Ascending aorta (tissue), 2 donors: ENCODE measurements at regions not wholly inside any gene's neighbourhood (a gene's known extent, or its start where the extent isn't known, plus 50 kb on each side); places are given as distances from the start of the nearest gene placed in this dataset.
"Not testable (repeated sequence)": the region's sequence is repeated elsewhere in the genome, so short reads cannot be mapped to it uniquely, and the experiment has no call there.

Source experiments
- DNase-seq, 2 donors: peaks; one replicate each; pipeline ENCODE4 v3.0.0-alpha.2; 2019; ENCODE audit warnings: low spot score in 2 of 2
- H3K27ac ChIP-seq, 2 donors: fragments of 200-600 bp; sonication (generic); one replicate each; pipeline ENCODE4 v1.5.1; 2016 to 2017; ENCODE audit warnings: mild to moderate bottlenecking in 1 of 2
- H3K27me3 ChIP-seq: fragments of 200-600 bp; sonication (generic); one replicate; pipeline ENCODE4 v1.5.1; 2017
- H3K36me3 ChIP-seq, 2 donors: fragments of 200-600 bp; sonication (generic); one replicate each; pipeline ENCODE4 v1.5.1; 2016
- H3K4me1 ChIP-seq, 2 donors: fragments of 200-600 bp; sonication (generic); one replicate each; pipeline ENCODE4 v1.5.1; 2016 to 2017; ENCODE audit warnings: mild to moderate bottlenecking in 1 of 2
- H3K4me3 ChIP-seq, 2 donors: fragments of 200-600 bp; sonication (generic); one replicate each; pipeline ENCODE4 v1.5.1; 2016 to 2017; ENCODE audit warnings: mild to moderate bottlenecking in 1 of 2
- H3K9me3 ChIP-seq, 2 donors: fragments of 200-600 bp; sonication (generic); one replicate each; pipeline ENCODE4 v1.5.1; 2016
- CTCF ChIP-seq, 3 experiments: fragments of 200-600 bp in 2 of 3; fragments of 450-650 bp in 1 of 3; sonication (generic) in 2 of 3; IDR thresholded peaks; one replicate each; pipeline ENCODE4 v1.5.1; 2016 to 2019; ENCODE audit warnings: antibody characterized with exemption in 3 of 3, mild to moderate bottlenecking in 1 of 3, moderate library complexity in 1 of 3
- intact Hi-C: fragments of 100-400 bp; cut with DNase I; formaldehyde crosslinking; loops from one replicate; pipeline ENCODE4 v1.15.1; 2023

GRCh38 chr20:52049001-52049731 is 142.4 kb downstream of the ZFP64 start:
- Histone ChIP-seq H3K27ac (peak overlapping the region; percentile 44 to 64), H3K4me3 (peak overlapping the region in 1 of 2 donors; percentile 15), H3K27me3 (no peaks in the 10 kb centered on the region), H3K36me3 (no peaks in the 10 kb centered on the region), H3K9me3 (no peaks in the 10 kb centered on the region), H3K4me1 (no peaks in the 10 kb centered on the region)
- intact Hi-C loops: no loop called here
- no peak for TF ChIP-seq CTCF (IDR thresholded peaks at IDR 0.05)
- no peak for DNase-seq

GRCh38 chr20:52047811-52048764 is 143.5 kb downstream of the ZFP64 start:
- TF ChIP-seq CTCF (IDR thresholded peaks at IDR 0.05): no peak
- no peak for DNase-seq
- no peaks in the 10 kb centered on the region for H3K36me3 ChIP-seq
- peak overlapping the region in 1 of 2 donors; percentile 44 for H3K27ac ChIP-seq
- intact Hi-C loops: no loop called here
- no peaks in the 10 kb centered on the region for H3K4me1 ChIP-seq
- no peak overlapping the region for H3K4me3 ChIP-seq
- H3K27me3 ChIP-seq: no peaks in the 10 kb centered on the region
- H3K9me3 ChIP-seq: no peaks in the 10 kb centered on the region

- intact Hi-C loops: no loop called here
Observed at GRCh38 chr20:52041966-52042365, 149.6 kb downstream of the ZFP64 start.

GRCh38 chr20:52039790-52040189 is 151.8 kb downstream of the ZFP64 start:
- no peak for TF ChIP-seq CTCF (IDR thresholded peaks at IDR 0.05)
- Histone ChIP-seq H3K9me3 (no peaks in the 10 kb centered on the region), H3K27ac (no peak overlapping the region), H3K36me3 (no peaks in the 10 kb centered on the region), H3K27me3 (no peaks in the 10 kb centered on the region), H3K4me3 (no peak overlapping the region), H3K4me1 (no peaks in the 10 kb centered on the region)
- intact Hi-C loops: no loop called here
- no peak for DNase-seq

More at GRCh38 chr20:52041966-52042365, 149.6 kb downstream of the ZFP64 start:
- Histone ChIP-seq H3K4me3 (no peak overlapping the region), H3K36me3 (no peaks in the 10 kb centered on the region), H3K9me3 (no peaks in the 10 kb centered on the region), H3K27ac (no peak overlapping the region), H3K4me1 (no peaks in the 10 kb centered on the region), H3K27me3 (no peaks in the 10 kb centered on the region)
- no peak for DNase-seq
- no peak for TF ChIP-seq CTCF (IDR thresholded peaks at IDR 0.05)

GRCh38 chr20:52038632-52039031 is 152.9 kb downstream of the ZFP64 start:
- H3K27me3 ChIP-seq, DNase-seq, H3K36me3 ChIP-seq, H3K9me3 ChIP-seq, intact Hi-C loops, H3K4me3 ChIP-seq, H3K4me1 ChIP-seq, H3K27ac ChIP-seq: not testable (repeated sequence)

GRCh38 chr20:52037370-52037769 is 154.2 kb downstream of the ZFP64 start:
- no peak overlapping the region for H3K4me3 ChIP-seq
- no peaks in the 10 kb centered on the region for H3K9me3 ChIP-seq
- intact Hi-C loops: no loop called here
- H3K36me3 ChIP-seq: no peaks in the 10 kb centered on the region
- no peak for TF ChIP-seq CTCF (IDR thresholded peaks at IDR 0.05)
- H3K4me1 ChIP-seq: no peaks in the 10 kb centered on the region
- H3K27me3 ChIP-seq: no peaks in the 10 kb centered on the region
- no peak overlapping the region for H3K27ac ChIP-seq
- DNase-seq: no peak
